HS-27A (cell line): ENCODE measurements at regions not wholly inside any gene's neighbourhood (a gene's known extent, or its start where the extent isn't known, plus 50 kb on each side); places are given as distances from the start of the nearest gene placed in this dataset.
"Not testable (repeated sequence)": the region's sequence is repeated elsewhere in the genome, so short reads cannot be mapped to it uniquely, and the experiment has no call there.

Source experiments
- DNase-seq: peaks from one replicate; pipeline ENCODE4 v3.0.0-alpha.2; 2012; ENCODE audit warnings: low read depth, missing footprints

DNA sequence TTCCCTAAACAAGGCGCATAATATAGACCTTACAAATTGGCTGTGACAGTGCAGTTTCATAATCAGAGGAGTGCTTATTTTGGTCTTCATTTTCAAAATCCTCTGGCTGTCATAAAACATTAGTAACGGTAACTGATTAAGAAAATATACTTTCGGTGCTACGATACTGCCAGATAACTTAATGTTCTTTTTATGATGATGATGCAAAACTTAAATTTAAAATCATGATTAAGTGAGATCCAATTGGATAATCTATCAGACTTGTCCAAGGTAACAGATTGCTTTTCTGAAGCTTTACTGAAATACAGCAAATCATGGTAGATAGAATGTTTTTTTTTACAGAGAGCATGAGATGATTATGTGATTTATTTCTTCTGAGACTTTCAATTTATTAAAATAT is 364.2 kb upstream of the CNTN3 start:
- no peak for DNase-seq

DNA sequence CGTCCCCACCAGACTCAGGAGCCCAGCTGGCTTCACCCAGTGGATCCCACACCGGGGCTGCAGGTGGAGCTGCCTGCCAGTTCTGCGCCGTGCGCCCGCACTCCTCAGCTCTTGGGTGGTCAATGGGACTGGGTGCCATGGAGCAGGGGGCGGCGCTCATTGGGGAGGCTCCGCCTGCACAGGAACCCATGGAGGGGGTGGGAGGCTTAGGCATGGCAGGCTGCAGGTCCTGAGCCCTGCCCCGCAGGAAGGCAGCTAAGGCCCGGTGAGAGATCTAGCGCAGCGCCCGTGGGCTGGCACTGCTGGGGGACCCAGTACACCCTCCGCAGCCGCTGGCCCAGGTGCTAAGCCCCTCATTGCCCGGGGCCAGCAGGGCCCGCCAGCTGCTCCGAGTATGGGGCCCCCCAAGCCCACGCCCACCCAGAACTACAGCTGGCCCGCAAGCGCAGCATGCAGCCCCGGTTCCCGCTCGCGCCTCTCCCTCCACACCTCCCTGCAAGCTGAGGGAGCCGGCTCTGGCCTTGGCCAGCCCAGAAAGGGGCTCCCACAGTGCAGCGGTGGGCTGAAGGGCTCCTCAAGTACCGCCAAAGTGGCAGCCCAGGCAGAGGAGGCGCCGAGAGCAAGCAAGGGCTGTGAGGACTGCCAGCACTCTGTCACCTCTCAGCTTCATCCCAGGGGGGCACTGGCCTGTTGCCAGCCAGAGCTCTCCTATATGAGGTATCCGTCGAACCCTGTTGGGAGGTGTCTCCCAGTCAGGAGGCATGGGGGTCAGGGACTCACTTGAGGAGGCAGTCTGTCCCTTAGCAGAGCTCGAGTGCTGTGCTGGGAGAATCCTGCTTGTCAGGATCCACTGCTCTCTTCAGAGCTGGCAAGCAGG is 370.8 kb upstream of the CNTN3 start:
- DNase-seq, result not testable (repeated sequence)

DNA sequence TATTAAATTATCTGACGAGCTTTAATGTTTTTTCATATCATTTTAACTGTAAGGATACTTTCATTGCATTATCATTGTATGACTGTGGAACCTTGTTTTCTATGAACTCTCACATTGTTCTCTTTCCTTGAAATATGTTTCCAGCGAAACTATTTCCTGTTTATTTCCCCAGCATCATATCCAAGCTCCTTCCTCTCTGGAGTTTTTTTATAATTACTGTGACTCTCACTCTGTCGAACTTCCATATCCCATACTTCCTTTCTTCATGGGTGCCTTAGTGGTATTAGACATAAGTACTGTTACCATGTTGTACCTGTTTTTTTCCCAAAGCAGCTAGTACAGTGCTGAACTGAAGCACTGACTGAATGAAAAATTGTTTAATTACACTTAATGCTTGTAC is 373.6 kb upstream of the CNTN3 start:
- no peak for DNase-seq

DNA sequence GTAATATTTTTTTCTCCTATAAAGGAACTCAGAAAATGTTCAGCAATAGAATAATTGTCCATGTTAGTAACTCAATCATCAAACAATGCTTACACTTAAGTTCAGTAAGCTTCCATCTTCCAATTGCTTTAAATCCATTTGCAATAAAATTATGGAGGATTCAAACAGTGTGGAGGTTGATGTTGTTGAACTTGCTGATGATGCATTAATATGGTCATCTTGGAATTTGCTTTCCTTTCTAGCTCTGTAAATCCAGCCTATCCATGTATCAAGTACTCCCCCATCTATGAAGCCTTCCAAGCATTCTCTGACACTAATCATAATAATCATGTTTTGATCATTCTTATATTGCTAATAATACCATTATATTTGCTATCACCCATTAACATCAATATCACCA is 378.4 kb upstream of the CNTN3 start:
- no peak for DNase-seq

DNA sequence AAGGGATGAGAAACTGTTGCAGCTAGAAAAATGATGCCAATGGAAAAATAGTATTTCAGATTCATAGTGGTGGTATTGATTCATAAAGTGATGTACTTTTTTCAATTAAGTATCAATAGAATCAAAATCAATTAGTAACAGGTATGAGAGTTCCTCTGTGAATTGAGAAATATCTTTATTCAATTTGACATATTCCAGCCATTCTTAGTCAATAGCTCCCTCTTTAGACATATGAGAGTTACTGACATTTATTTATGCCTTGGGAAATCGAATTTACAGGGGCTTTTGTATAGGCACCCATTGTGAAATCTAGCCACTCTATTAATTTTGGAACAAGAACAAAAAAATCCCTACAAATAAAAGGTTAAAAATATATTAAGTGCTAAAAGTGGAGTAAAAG is 386.9 kb upstream of the CNTN3 start:
- DNase-seq, result no peak

DNA sequence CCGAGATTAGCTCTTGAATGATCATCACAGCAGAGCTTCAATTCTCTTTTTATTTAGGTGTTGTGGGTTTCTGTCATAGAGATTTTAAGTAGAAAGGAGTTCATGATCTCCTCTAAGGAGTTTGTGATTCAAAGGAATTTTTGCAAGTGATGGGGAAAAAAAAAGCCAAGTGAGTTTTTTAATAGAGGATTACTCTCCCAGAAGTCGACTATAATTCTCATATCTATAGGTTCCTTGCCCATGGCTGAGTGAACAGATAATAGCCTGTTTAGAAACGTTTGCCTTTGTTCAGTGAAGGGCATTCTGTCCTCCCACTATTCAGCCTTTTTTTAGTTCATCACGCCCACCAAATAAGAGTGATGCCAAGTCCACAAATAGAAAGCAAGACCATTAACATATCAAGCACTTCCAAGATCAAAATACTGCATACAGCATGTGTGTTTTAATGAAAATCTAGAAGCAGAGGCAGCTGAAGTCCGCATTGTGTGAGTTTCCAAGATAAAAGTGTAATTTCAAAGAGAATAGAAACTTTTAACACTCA is 398.4 kb upstream of the CNTN3 start:
- DNase-seq, result no peak

DNA sequence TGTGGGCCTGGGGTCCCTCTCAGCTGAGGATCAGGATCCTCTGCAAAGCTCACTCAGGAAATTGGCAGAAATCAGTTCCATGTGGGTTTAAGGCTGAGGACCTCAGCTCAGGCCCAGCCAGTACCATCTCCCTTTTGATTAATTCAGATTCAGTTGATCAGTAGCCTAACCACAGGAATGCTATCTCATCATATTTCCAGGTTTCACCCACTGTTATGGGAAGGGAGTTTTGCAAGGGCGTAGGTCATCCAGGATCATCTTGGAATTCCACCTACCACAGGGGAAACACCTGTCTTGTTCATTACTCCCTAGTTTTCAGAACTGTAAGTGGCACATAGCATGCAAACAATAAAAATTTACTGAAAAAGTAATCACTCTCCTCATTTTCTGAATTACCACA is 399.5 kb upstream of the CNTN3 start:
- DNase-seq, result no peak

DNA sequence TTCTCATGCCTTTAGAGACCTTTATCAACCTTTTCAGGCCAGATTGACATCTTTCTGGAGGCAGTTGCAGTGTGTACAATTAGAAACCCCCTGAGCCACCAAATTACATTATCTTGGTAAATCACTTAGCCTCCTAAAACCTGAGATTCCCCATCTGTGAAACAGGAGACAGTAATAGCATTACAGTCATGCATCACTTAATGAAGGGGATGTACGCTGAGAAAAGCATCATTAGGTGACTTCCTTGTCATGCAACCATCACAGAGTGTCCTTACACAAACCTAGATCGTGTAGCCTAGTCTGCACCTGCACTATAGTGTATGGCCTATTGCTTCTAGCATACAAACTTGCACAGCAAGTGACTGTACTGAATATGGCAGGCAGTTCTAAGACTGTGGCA is 400.8 kb upstream of the CNTN3 start:
- DNase-seq, result no peak

DNA sequence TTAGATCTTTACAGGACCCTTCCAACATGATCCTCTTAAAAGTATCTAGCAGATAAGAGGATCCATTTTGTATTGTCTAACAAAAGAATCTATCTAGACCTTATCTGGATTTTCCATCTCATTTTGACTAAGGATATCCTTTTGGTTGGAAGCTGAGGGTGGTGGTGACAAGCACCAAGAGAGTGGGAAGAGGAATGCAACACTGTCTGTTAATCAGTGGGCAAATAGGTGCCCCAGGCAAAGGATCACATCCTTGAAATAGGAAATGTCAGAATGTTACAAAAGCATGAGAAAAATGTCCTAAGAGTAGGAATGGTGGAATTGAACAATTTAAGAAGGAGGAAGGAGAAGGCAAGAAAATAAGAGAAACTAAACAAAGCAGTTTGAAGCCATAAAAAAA is 420.7 kb upstream of the CNTN3 start:
- DNase-seq, result no peak

DNA sequence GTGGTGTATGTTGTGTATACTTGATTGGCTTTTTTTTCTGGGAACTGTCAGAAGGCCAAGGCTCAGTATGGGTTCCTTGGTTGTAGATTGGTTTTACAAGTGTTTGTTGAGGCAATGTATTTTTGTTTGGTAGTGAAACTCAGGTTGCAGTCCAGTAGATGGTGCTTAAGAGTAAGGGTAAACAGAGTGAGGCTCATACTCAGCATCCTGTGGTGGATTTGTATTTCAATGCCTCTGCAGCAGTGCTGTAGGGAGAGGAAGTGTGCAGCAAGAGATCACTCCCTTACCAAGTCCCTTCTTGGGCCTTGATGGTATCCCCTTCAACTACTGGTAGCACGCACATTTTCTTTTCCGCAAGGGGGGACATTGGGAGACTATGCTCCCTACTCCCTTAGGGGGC is 428.5 kb upstream of the CNTN3 start:
- no peak for DNase-seq

DNA sequence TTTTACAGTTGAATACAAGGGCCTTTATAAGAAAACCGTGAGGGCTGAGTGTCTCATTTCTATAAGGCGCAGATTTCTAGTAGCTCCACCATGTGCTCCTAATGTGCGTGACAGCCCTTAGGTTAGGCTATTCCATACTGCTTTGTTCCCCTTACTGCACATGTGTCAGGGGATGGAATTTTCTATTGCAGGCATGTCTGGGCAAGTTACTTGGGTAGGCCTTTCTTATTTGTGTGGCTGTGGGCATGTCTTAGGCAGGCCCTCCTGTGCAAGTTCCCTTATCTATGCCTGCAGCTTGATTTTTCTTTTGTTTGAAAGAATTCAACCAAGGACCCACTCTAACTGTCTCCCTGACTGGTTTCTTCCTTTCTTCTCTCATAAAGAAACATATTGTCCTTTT is 434.2 kb upstream of the CNTN3 start:
- no peak for DNase-seq

DNA sequence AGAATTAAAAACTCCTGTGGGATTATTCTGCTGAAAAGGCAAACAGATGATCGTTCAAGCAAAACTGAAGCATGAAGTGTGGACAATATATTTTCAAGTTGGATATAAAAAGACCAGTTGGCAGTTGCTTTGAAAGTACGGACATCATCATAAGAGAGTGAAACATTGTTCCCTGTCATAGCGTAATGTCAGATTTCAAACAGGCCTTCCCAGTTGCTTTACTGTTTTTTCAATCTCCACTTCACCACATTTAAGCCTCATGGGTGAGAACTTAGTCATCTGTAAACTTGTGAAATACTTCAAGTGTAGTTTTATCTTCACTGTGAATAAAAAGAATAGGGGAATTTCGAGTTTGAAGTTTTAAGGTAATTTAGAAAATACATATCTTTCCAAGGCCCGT is 435.1 kb upstream of the CNTN3 start:
- DNase-seq, result no peak

DNA sequence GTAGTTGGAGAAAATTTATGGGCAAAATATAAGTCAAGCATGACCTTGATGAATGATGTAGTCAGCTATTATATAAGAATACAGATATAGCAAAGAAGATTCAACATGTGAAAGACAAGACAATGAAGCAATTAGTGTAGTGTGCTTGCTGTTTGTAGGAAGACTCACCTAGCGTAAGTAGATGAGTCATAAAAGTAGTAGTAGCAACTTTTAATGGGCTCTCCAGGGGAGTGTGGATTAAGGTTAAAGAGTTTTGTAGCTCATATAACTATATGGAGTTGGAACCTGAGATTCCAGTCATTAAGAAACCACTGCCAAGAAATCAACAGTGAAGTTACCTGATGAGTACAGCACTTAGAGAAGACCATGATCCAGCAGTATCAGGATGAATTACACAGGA is 444.7 kb upstream of the CNTN3 start:
- DNase-seq, result no peak

DNA sequence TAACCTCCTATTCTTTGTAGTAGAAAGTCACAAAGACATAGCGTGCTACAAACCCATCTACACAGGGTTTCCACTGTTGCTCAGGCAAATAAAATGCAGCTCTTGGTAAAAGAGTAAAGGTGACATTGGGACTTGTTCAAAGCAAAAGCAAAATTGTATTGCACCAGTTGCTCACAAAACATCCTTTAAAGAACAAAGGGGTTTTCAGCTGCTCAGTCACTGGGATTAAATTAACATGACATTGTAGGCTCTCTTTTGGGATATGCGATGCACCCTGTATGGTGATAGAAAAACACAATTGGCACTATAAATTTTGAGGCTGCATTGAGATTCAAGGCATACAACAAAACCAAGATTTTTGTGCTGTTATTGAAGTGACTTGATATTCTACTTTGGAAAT is 447.3 kb upstream of the CNTN3 start:
- no peak for DNase-seq

DNA sequence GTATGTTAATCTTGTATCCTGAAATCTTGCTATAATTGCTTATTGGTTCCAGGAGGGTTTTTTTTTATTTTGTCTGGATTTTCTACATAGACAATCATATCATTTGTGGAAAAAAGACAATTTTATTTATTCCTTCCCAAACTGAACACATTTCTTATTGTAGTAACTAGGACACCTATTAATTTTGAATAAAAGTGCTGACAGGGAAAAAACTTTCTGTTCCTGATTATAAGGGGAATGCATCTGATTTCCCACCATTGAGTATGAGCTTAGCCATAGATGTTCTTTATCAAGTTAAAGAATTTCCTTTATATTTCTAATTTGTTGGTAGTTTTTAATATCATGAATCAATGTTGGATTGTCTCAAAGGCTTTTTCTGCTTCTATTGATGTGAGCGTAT is 460.7 kb upstream of the CNTN3 start:
- DNase-seq, result no peak

DNA sequence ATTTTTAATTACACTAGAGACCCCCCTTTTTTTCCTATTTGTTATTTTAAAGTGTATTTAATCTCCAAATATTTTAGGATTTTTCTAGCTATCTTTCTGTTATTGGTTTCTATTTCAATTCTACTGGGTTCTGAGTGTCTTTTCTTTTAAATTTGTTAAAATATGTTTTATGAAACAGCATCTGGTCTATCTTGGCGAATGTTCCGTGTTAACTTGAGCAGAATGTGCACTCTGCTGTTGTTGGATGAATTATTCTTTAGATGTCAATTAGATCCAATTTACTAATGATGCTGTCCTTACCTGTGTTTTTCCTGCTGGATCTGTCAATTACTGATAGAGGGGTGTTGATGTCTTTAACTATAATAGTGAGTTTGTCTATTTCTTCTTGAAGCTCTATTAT is 462.0 kb upstream of the CNTN3 start:
- DNase-seq, result no peak

DNA sequence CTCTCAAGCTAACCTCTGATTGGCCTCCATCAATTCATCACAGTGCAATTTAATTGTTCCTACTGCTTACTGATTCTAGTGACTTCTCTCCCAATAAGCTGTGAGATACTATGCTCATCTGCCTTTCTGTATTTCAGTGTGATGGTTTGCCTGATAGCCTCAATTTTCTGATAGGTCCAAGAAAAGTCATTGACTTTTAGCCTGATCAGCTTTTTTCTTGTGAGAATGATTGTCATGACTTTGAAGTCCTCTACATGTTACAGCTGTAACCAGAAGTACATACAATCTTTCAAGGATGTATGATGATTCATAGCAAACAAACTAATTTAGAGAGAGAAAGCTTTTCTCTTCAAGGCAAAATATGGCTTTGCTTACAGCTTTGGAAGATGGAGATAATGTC is 463.8 kb upstream of the CNTN3 start:
- DNase-seq, result no peak

DNA sequence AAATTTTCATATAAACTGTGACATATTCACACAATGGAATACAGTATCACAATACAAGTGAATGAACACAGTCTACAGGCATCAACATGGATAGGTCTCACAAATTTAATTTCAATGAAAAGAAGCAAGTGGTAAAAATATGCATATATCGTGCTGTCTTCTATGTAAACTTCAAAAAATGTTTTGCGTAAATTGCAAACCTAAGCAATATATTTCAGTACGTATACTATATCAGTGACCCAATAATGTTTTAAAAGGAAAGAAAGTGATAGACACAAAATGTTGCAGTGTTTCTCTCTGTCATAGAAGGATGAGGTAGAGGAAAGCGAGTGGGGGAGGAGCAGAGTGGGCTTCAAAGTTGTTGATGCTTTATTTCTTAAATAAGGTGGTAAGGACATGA is 468.4 kb upstream of the CNTN3 start:
- DNase-seq, result no peak

DNA sequence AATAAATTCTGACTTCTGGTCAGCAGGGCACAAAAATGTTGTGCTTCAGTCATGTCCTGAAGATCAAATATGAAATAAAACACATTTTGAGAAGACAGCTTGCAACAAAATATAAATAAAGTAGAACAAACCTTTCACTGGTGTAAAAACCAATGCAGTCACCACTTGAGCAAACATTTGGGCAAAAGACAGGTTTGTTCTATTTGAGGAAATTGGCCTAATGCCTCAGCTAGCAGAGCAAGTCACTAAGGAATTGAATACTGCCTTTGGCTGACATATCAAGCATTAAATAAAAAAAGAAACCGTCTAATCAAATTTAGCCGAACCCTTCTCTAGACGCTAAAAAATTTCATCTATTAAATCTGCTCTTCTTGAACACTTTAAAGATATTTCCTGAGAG is 475.4 kb upstream of the CNTN3 start:
- DNase-seq, result no peak

DNA sequence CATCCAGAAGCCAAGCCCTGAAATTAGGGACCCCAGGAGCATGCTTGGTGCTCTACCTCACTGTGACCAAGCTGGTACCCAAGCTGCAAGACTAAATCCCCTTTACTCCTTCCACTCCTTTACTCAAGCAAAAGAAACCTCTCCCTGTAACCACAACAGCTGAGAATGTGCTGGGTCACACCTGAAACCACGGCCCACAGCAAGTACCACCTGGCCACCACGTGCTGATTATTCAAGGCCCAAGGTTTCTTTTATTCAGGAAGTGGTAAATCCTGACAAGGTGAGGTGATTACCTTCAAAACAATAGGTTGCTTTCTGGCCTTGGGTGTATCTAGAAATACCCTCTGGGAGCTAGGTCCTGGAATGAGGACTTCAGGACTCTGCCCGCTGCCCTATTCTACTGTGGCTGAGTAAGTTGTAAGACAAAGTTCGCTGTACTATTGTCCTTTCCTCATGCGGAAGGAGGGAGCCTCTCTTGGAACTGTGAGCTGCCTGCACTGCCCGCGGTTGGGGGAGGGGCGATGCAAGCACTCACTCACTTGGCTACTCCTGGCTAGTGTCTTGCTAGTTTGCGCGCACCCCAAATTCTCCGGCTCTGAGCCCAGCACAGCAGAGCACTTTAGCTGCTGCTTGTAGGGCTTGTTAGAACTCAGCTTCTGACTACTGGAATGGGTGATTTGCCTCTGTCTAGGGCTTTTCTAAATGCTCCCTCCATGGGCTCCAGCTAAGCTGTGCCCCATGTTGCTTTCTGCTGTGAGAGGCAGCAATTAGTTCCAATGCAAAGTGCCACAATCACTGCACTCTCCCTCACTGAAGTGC is 487.1 kb upstream of the CNTN3 start:
- DNase-seq, result no peak

DNA sequence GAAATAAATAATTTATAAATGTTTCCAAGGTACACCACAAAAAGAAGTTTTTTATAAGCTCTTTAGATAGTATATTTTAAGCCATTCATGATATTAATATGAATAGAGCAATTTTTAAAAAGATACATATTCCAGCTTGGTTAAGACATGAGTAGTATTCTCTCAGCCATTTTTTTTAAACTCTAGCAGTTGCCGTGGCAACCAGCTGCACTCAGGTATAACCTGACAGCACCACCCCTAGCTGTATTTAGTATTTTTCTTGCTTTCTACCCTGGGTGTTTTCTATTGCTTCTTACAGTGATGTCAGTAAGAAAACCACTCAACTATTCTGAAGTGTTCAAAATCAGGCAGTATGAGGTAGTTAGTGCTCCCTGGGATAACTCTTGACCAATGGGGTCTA is 496.3 kb upstream of the CNTN3 start:
- DNase-seq, result no peak

DNA sequence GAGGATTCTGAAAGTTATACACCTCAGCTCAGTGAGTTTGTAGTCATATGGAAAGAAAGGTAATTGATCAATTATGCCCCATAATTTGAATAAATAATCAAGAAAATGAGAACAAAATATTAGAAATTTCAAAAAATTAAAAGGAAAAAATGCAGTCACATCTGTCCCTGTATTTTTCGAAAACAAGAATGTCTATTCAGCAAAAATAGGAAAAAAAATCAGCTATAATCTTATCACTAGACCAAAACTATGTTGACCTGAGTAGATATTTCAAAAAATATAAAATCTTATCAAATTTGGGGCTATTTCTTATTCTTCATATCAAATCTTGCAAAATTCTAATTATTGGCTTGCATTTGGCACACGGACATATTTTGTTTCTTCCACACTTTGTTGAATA is 501.2 kb upstream of the CNTN3 start:
- no peak for DNase-seq

DNA sequence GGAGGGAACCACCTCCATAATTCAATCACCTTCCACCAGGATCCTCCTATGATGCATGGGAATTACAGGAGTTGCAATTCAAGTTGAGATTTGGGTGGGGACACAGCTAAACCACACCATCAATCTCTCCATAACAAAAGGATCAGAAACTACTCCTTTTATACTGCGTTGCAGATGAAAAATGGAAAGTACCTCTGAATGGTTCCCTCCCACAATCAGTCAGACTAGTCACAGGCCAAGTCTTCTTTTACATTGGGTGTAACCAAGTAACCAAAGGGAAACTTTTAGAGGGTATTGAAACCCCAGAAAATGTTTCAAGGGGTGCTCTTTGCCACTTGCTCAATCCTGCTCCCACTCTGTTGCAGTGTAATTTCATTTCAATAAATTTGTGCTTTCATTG is 504.3 kb upstream of the CNTN3 start:
- DNase-seq, result no peak
